K562 (cell line): ENCODE measurements at regions not wholly inside any gene's neighbourhood (a gene's known extent, or its start where the extent isn't known, plus 50 kb on each side); places are given as distances from the start of the nearest gene placed in this dataset.

Experiments
- ATAC-seq: fragments of 200-7000 bp; cut with Tn5 transposase; 3 replicates; pipeline ENCODE4 v1.9.1; 2020; ENCODE audit warnings: moderate library complexity
- BruUV-seq: library from RNA; stranded (reverse); fragments of 400-500 nt; replicated peaks from 2 replicates; lab custom pipeline; 2021; lab: Mats Ljungman, UMichigan
- CTCF ChIA-PET: fragments of 300-600 bp; formaldehyde crosslinking; extraction: SDS; loops from one replicate; lab custom pipeline; 2021; ENCODE audit warnings: low intra/inter-chr PET ratio; lab: Yijun Ruan, JAX
- POLR2A ChIA-PET: fragments of 300-600, 350-650 bp; sonication (Branson Sonifier 250); formaldehyde crosslinking; extraction: SDS; loops from one replicate; lab custom pipeline; 2021; ENCODE audit warnings: antibody characterized with exemption, inconsistent platforms; lab: Yijun Ruan, JAX
- DNase-seq, 4 experiments: peaks; one replicate each; pipeline versions ENCODE4 v3.0.0 to v3.0.0-alpha.2; 2011 to 2018; ENCODE audit warnings: low spot score in 3 of 4, mixed read lengths in 3 of 4; ENCODE audit errors: extremely low read depth in 1 of 4
- FAIRE-seq: peaks from 2 replicates; lab custom pipeline; 2011; peaks lifted over from hg19 to GRCh38; lab: Jason Lieb, UNC
- H2AFZ ChIP-seq: 2 replicates; pipeline ENCODE4 v1.6.0; 2011; ENCODE audit warnings: low read depth, low read length, control low read depth, inconsistent platforms
- H3K27ac ChIP-seq: fragments of 200-600 bp; 3 replicates; pipeline ENCODE4 v1.8.0; 2011; ENCODE audit warnings: low read depth, mild to moderate bottlenecking, control low read depth, inconsistent platforms, low read length, moderate library complexity, mixed read lengths; ENCODE audit errors: extremely low read depth
- H3K27me3 ChIP-seq, 2 experiments: fragments of 300-600 bp in 1 of 2; 2 replicates in 1 of 2; 3 replicates in 1 of 2; pipeline versions ENCODE4 v1.6.0 to v1.8.0; 2011; ENCODE audit warnings: inconsistent platforms in 2 of 2, low read length in 2 of 2, mild to moderate bottlenecking in 1 of 2, mixed read lengths in 1 of 2, moderate library complexity in 1 of 2; ENCODE audit not compliant: control insufficient read depth in 2 of 2, insufficient read depth in 2 of 2
- H3K36me3 ChIP-seq: fragments of 300-600 bp; 3 replicates; pipeline ENCODE4 v1.8.0; 2011; ENCODE audit warnings: mild to moderate bottlenecking, low read length, inconsistent platforms; ENCODE audit not compliant: control insufficient read depth, insufficient read depth
- H3K4me1 ChIP-seq, 2 experiments: fragments of 200-600 bp in 1 of 2; replicated peaks in 1 of 2; 2 replicates in 1 of 2; 3 replicates in 1 of 2; pipeline versions ENCODE4 v1.5.1 to v1.8.0; 2011; ENCODE audit warnings: inconsistent platforms in 2 of 2, low read length in 2 of 2, mild to moderate bottlenecking in 1 of 2, mixed read lengths in 1 of 2, moderate library complexity in 1 of 2; ENCODE audit not compliant: control insufficient read depth in 2 of 2, insufficient read depth in 2 of 2
- H3K4me2 ChIP-seq: 2 replicates; pipeline ENCODE4 v1.6.1; 2011; ENCODE audit warnings: low read length, control low read depth, inconsistent platforms, mixed read lengths; ENCODE audit not compliant: insufficient read depth
- H3K4me3 ChIP-seq: fragments of 200-600 bp; sonication (generic), shearing (Covaris generic); 2 replicates; pipeline ENCODE4 v1.5.1; 2016; ENCODE audit warnings: control low read depth, inconsistent platforms
- H3K79me2 ChIP-seq: fragments of 200-600 bp; 3 replicates; pipeline ENCODE4 v1.8.0; 2011; ENCODE audit warnings: low read length, inconsistent platforms; ENCODE audit not compliant: control insufficient read depth, insufficient read depth
- H3K9ac ChIP-seq, 2 experiments: 2 replicates each; pipeline versions ENCODE4 v1.6.0 to v1.6.1; 2011; ENCODE audit warnings: low read depth in 2 of 2, low read length in 2 of 2, control low read depth in 1 of 2, inconsistent platforms in 1 of 2, mild to moderate bottlenecking in 1 of 2, mixed read lengths in 1 of 2; ENCODE audit not compliant: insufficient read depth in 1 of 2
- H3K9me1 ChIP-seq: one replicate; pipeline ENCODE4 v1.6.0; 2011; ENCODE audit warnings: inconsistent platforms, mild to moderate bottlenecking, low read length, moderate library complexity; ENCODE audit not compliant: control insufficient read depth, insufficient read depth
- H3K9me3 ChIP-seq: replicated peaks from 2 replicates; pipeline ENCODE4 v1.5.1; 2011; ENCODE audit warnings: low read depth, low read length, inconsistent platforms; ENCODE audit not compliant: control insufficient read depth, insufficient read depth
- H4K20me1 ChIP-seq: replicated peaks from 2 replicates; pipeline ENCODE4 v1.6.1; 2011; ENCODE audit warnings: low read length, inconsistent platforms, mixed read lengths; ENCODE audit not compliant: control insufficient read depth, insufficient read depth
- CHD4 ChIP-seq: fragments of 200-600 bp; sonication (generic); IDR thresholded peaks from 3 replicates; pipeline ENCODE4 v1.6.1; 2012; ENCODE audit warnings: low read depth, mild to moderate bottlenecking, mixed read lengths, low read length, inconsistent platforms; ENCODE audit not compliant: insufficient read depth, insufficient replicate concordance, poor library complexity, severe bottlenecking
- HDAC2 ChIP-seq: fragments of 450-650 bp; IDR thresholded peaks from 2 replicates; pipeline ENCODE4 v1.6.1; 2016; ENCODE audit warnings: mild to moderate bottlenecking
- HOXB6 ChIP-seq: fragments of 250-450 bp; sonication (Bioruptor Pico); IDR thresholded peaks from 2 replicates; pipeline ENCODE4 v1.5.1; 2022; ENCODE audit warnings: mild to moderate bottlenecking, borderline replicate concordance
- NFE2L1 ChIP-seq: fragments of 450-650 bp; IDR thresholded peaks from 2 replicates; pipeline ENCODE4 v1.6.1; 2016; ENCODE audit warnings: missing genetic modification characterization, low read depth, mild to moderate bottlenecking, missing compliant biosample characterization, moderate library complexity, borderline replicate concordance
- NFXL1 ChIP-seq: fragments of 450-650 bp; formaldehyde crosslinking; IDR thresholded peaks from 2 replicates; pipeline ENCODE4 v1.4.0; 2021; ENCODE audit warnings: mild to moderate bottlenecking
- PYGO2 ChIP-seq: fragments of 450-650 bp; IDR thresholded peaks from 2 replicates; pipeline ENCODE4 v1.6.1; 2016; ENCODE audit warnings: mild to moderate bottlenecking, missing genetic modification characterization, moderate library complexity, missing compliant biosample characterization
- RB1 ChIP-seq: fragments of 450-650 bp; IDR thresholded peaks from 2 replicates; pipeline ENCODE4 v1.6.1; 2017; ENCODE audit warnings: low read depth, mild to moderate bottlenecking
- SAP30 ChIP-seq: fragments of 200-600 bp; sonication (generic); IDR thresholded peaks from 2 replicates; pipeline ENCODE4 v1.6.1; 2012; ENCODE audit warnings: borderline replicate concordance, low read depth, mild to moderate bottlenecking, moderate library complexity, low read length, control low read depth, inconsistent platforms; ENCODE audit not compliant: insufficient read depth, poor library complexity, severe bottlenecking
- SRSF9 ChIP-seq: fragments of 200-400 bp; formaldehyde crosslinking; IDR thresholded peaks from 2 replicates; pipeline ENCODE4 v1.6.1; 2017; ENCODE audit warnings: low read depth, low read length, borderline replicate concordance
- STAT5B ChIP-seq: fragments of 250-450 bp; sonication (Bioruptor Pico); IDR thresholded peaks from 2 replicates; pipeline ENCODE4 v1.8.0; 2021; ENCODE audit warnings: mild to moderate bottlenecking, inconsistent platforms
- TGIF2 ChIP-seq: sonication (generic); formaldehyde crosslinking; IDR thresholded peaks from 2 replicates; pipeline ENCODE4 v1.8.1; 2022; ENCODE audit warnings: mild to moderate bottlenecking, missing genetic modification reagents, moderate library complexity
- ZKSCAN3 ChIP-seq: fragments of 250-450 bp; sonication (Bioruptor Pico); IDR thresholded peaks from 2 replicates; pipeline ENCODE4 v1.4.0; 2020
- ZNF121 ChIP-seq: sonication (generic); formaldehyde crosslinking; conservative IDR thresholded peaks from 2 replicates; pipeline ENCODE4 v1.8.0; 2022; ENCODE audit warnings: missing genetic modification reagents
- WGBS: fragments of 100-300 bp; shearing (Covaris generic); methylation state at CpG from one replicate; pipeline ENCODE4 v1.1.6; 2016; ENCODE audit warnings: low coverage, mixed read lengths; ENCODE audit not compliant: insufficient coverage; ENCODE audit errors: missing lambda C conversion rate; 5-methylcytosine and 5-hydroxymethylcytosine counted together
- in situ Hi-C: fragments of 300-500 bp; cut with MboI; formaldehyde crosslinking; loops from 4 replicates; pipeline ENCODE4 v1.15.0; 2018; ENCODE audit warnings: inconsistent platforms, mixed read lengths
- intact Hi-C: fragments of 100-400 bp; cut with micrococcal nuclease; formaldehyde crosslinking; loops from 2 replicates; pipeline ENCODE4 v1.14.2; 2022
- TF ChIP-seq, protein P1 (sequence below): fragments of 250-450 bp; sonication (Bioruptor Pico); IDR thresholded peaks from 2 replicates; pipeline ENCODE4 v1.8.0; 2022; ENCODE audit warnings: inconsistent platforms, mild to moderate bottlenecking, moderate library complexity, borderline replicate concordance
- TF ChIP-seq, protein P2 (sequence below): sonication (generic); formaldehyde crosslinking; IDR thresholded peaks from 2 replicates; pipeline ENCODE4 v1.8.0; 2022; ENCODE audit warnings: mild to moderate bottlenecking, missing genetic modification reagents
- TF ChIP-seq, protein P3 (sequence below): fragments of 250-450 bp; sonication (Bioruptor Pico); IDR thresholded peaks from 2 replicates; pipeline ENCODE4 v1.4.0; 2020; ENCODE audit warnings: borderline replicate concordance
- TF ChIP-seq, protein P4 (sequence below): sonication (generic); formaldehyde crosslinking; IDR thresholded peaks from 2 replicates; pipeline ENCODE4 v1.4.0; 2020; ENCODE audit warnings: mild to moderate bottlenecking, missing genetic modification reagents

- Histone ChIP-seq H3K4me1 (no peaks in the 10 kb centered on the region), H3K79me2 (no peaks in the 10 kb centered on the region), H4K20me1 (no peaks in the 10 kb centered on the region), H3K4me2 (no peak overlapping the region), H3K4me3 (no peak overlapping the region), H3K27ac (no peak overlapping the region), H2AFZ (no peak overlapping the region), H3K36me3 (no peaks in the 10 kb centered on the region), H3K27me3 (no peaks in the 10 kb centered on the region), H3K9ac (no peak overlapping the region), H3K9me3 (peaks cover 7% of the 10 kb centered on the region; the same call in 1 of the 2 replicates), H3K9me1 (no peaks in the 10 kb centered on the region)
- intact Hi-C loops (no loop called here), in situ Hi-C loops (no loop called here)
- 25% methylated on average over 2 of the region's 2 CpGs for WGBS
- no peak for DNase-seq
- ChIA-PET CTCF (no interaction called here), POLR2A (interaction anchor here (0.5 to 1.4 kb wide), 2 partner anchors 10 to 229 kb away, joined by 3 to 4 read pairs; no protein-coding TSS in a partner anchor)
- ATAC-seq: no peak
- FAIRE-seq: no peak
- BruUV-seq: no TSS peak
- no peak for TF ChIP-seq SAP30
- TF ChIP-seq SRSF9: no peak
- no peak for TF ChIP-seq NFXL1 (CRISPR knock-in tag)
- no peak for TF ChIP-seq STAT5B (CRISPR knock-in tag)
- TF ChIP-seq, protein P1, sequence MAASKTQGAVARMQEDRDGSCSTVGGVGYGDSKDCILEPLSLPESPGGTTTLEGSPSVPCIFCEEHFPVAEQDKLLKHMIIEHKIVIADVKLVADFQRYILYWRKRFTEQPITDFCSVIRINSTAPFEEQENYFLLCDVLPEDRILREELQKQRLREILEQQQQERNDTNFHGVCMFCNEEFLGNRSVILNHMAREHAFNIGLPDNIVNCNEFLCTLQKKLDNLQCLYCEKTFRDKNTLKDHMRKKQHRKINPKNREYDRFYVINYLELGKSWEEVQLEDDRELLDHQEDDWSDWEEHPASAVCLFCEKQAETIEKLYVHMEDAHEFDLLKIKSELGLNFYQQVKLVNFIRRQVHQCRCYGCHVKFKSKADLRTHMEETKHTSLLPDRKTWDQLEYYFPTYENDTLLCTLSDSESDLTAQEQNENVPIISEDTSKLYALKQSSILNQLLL: no peak
- TF ChIP-seq HOXB6 (CRISPR knock-in tag): no peak
- no peak for TF ChIP-seq ZNF121
- TF ChIP-seq, protein P2, sequence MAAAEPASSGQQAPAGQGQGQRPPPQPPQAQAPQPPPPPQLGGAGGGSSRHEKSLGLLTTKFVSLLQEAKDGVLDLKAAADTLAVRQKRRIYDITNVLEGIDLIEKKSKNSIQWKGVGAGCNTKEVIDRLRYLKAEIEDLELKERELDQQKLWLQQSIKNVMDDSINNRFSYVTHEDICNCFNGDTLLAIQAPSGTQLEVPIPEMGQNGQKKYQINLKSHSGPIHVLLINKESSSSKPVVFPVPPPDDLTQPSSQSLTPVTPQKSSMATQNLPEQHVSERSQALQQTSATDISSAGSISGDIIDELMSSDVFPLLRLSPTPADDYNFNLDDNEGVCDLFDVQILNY (CRISPR knock-in tag): no peak
- TF ChIP-seq CHD4: no peak
- TF ChIP-seq PYGO2 (tag): no peak
- no peak for TF ChIP-seq RB1
- TF ChIP-seq ZKSCAN3 (CRISPR knock-in tag): no peak
- TF ChIP-seq, protein P3, sequence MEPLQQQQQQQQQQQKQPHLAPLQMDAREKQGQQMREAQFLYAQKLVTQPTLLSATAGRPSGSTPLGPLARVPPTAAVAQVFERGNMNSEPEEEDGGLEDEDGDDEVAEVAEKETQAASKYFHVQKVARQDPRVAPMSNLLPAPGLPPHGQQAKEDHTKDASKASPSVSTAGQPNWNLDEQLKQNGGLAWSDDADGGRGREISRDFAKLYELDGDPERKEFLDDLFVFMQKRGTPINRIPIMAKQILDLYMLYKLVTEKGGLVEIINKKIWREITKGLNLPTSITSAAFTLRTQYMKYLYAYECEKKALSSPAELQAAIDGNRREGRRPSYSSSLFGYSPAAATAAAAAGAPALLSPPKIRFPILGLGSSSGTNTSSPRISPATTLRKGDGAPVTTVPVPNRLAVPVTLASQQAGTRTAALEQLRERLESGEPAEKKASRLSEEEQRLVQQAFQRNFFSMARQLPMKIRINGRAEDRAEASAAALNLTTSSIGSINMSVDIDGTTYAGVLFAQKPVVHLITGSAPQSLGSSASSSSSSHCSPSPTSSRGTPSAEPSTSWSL (CRISPR knock-in tag): no peak
- TF ChIP-seq HDAC2: no peak
- TF ChIP-seq, protein P4, sequence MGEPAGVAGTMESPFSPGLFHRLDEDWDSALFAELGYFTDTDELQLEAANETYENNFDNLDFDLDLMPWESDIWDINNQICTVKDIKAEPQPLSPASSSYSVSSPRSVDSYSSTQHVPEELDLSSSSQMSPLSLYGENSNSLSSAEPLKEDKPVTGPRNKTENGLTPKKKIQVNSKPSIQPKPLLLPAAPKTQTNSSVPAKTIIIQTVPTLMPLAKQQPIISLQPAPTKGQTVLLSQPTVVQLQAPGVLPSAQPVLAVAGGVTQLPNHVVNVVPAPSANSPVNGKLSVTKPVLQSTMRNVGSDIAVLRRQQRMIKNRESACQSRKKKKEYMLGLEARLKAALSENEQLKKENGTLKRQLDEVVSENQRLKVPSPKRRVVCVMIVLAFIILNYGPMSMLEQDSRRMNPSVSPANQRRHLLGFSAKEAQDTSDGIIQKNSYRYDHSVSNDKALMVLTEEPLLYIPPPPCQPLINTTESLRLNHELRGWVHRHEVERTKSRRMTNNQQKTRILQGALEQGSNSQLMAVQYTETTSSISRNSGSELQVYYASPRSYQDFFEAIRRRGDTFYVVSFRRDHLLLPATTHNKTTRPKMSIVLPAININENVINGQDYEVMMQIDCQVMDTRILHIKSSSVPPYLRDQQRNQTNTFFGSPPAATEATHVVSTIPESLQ (CRISPR knock-in tag): no peak
- TF ChIP-seq TGIF2 (CRISPR knock-in tag): no peak
- TF ChIP-seq NFE2L1 (tag): no peak
Observed at GRCh38 chr16:16817196-16817595, 438.3 kb downstream of the NPIPA7 start.
